HCT116 (cell line): ENCODE measurements at regions not wholly inside any gene's neighbourhood (a gene's known extent, or its start where the extent isn't known, plus 50 kb on each side); places are given as distances from the start of the nearest gene placed in this dataset.

Source experiments
- CTCF ChIP-seq, 3 experiments: fragments of 200-600 bp in 1 of 3; sonication (generic) in 1 of 3; IDR thresholded peaks in 2 of 3; conservative IDR thresholded peaks in 1 of 3; 2 replicates each; pipeline ENCODE4 v1.5.1; 2012 to 2017; ENCODE audit warnings: low read depth in 2 of 3, low read length in 2 of 3, antibody characterized with exemption in 1 of 3, borderline replicate concordance in 1 of 3, control low read depth in 1 of 3, mild to moderate bottlenecking in 1 of 3, mixed read lengths in 1 of 3, mixed run types in 1 of 3, moderate library complexity in 1 of 3; ENCODE audit not compliant: insufficient read depth in 1 of 3
- EZH2phosphoT487 ChIP-seq: fragments of 200-600 bp; IDR thresholded peaks from 2 replicates; pipeline ENCODE4 v1.6.1; 2018; ENCODE audit warnings: antibody characterized with exemption, borderline replicate concordance
- TCF7L2 ChIP-seq: IDR thresholded peaks from 2 replicates; pipeline ENCODE4 v1.7.0; 2011; ENCODE audit warnings: borderline replicate concordance, inconsistent platforms; ENCODE audit not compliant: insufficient read depth, insufficient read length; ENCODE audit errors: extremely low read depth
- ZBTB33 ChIP-seq: IDR thresholded peaks from 2 replicates; pipeline ENCODE4 v1.6.1; 2011; ENCODE audit warnings: mild to moderate bottlenecking, low read length, moderate library complexity; ENCODE audit not compliant: insufficient replicate concordance; ENCODE audit errors: extremely low read depth

- TF ChIP-seq ZBTB33 (no peak), EZH2phosphoT487 (no peak), CTCF (IDR thresholded peaks at IDR 0.05 in 2 of 3, conservative IDR thresholded peaks at IDR 0.05 in 1 of 3; ENCODE audit: borderline replicate concordance in 1 of 3, insufficient read depth in 1 of 3, low read depth in 2 of 3, low read length in 2 of 3) (no peak), TCF7L2 (no peak)
Observed at GRCh38 chr6:159640322-159640721, 52.7 kb downstream of the SOD2 start.
